Mesothelial cell of epicardium (in vitro differentiated cells): ENCODE measurements at regions not wholly inside any gene's neighbourhood (a gene's known extent, or its start where the extent isn't known, plus 50 kb on each side); places are given as distances from the start of the nearest gene placed in this dataset.

Experiments
- DNase-seq, 2 experiments: peaks; one replicate each; pipeline ENCODE4 v3.0.0; 2021; ENCODE audit warnings: low spot score in 2 of 2; ENCODE audit not compliant: unreplicated experiment in 2 of 2
- H3K27ac Mint-ChIP-seq: 2 replicates; pipeline ENCODE4 v1.8.0; 2021; ENCODE audit warnings: mixed read lengths
- H3K27me3 Mint-ChIP-seq: 2 replicates; pipeline ENCODE4 v1.8.0; 2021; ENCODE audit warnings: low read depth, mixed read lengths
- H3K36me3 Mint-ChIP-seq: 2 replicates; pipeline ENCODE4 v1.8.0; 2021; ENCODE audit warnings: mixed read lengths
- H3K4me1 Mint-ChIP-seq: 2 replicates; pipeline ENCODE4 v1.8.0; 2021; ENCODE audit warnings: mixed read lengths
- H3K4me3 Mint-ChIP-seq: 2 replicates; pipeline ENCODE4 v1.8.0; 2021; ENCODE audit warnings: mild to moderate bottlenecking, moderate library complexity, mixed read lengths
- H3K9me3 Mint-ChIP-seq: 2 replicates; pipeline ENCODE4 v1.8.0; 2021; ENCODE audit warnings: mixed read lengths
- TF ChIP-seq, protein P1 (sequence below): fragments of 200-600 bp; sonication (generic); IDR thresholded peaks from one replicate; pipeline ENCODE4 v1.5.0; 2021; ENCODE audit warnings: antibody characterized with exemption; ENCODE audit not compliant: unreplicated experiment

DNA sequence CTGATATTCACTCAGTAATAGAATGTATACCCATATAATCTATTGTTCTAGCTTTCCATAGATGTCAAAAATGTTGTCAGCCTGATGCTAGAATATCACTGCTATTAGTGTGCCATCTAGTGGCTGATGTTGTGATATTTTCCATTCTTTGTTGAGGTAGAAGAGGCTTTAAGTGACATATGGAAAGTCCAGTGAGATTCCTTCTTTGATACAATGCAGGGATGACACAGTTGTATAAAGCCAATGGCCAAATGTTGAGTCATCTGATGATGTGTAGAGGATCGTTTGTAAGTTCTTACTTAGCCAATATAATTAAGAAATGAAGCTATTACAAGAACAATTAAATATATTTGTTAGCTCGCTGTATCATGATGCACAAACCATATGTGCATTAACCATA is 58.1 kb upstream of the PCED1B start:
- no peak for DNase-seq
- Mint-ChIP-seq H3K36me3 (no peaks in the 10 kb centered on the region), H3K9me3 (peaks cover 4% of the 10 kb centered on the region), H3K4me1 (peaks cover 4% of the 10 kb centered on the region), H3K27ac (no peak overlapping the region), H3K4me3 (no peak overlapping the region), H3K27me3 (no peaks in the 10 kb centered on the region)
- TF ChIP-seq, protein P1, sequence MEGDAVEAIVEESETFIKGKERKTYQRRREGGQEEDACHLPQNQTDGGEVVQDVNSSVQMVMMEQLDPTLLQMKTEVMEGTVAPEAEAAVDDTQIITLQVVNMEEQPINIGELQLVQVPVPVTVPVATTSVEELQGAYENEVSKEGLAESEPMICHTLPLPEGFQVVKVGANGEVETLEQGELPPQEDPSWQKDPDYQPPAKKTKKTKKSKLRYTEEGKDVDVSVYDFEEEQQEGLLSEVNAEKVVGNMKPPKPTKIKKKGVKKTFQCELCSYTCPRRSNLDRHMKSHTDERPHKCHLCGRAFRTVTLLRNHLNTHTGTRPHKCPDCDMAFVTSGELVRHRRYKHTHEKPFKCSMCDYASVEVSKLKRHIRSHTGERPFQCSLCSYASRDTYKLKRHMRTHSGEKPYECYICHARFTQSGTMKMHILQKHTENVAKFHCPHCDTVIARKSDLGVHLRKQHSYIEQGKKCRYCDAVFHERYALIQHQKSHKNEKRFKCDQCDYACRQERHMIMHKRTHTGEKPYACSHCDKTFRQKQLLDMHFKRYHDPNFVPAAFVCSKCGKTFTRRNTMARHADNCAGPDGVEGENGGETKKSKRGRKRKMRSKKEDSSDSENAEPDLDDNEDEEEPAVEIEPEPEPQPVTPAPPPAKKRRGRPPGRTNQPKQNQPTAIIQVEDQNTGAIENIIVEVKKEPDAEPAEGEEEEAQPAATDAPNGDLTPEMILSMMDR = peak; percentile 72

DNA sequence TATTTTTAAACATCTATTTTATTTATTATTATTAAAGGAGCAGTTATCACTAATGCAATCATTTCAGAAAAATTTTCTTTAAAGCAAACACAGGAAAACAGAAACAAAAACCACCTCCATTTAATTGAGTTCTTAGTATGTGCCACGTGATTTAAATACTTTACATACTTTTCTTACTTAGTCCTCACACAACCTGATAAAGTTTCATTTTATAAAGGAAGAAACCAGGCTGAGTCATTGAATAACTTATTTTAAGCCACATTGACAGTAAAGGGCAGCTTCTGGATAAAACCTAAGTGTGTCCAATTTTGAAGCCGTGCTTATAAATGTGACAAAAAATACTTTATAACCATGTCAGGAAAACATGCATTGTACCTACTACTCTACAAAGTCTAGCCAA is 57.1 kb upstream of the PCED1B start:
- H3K9me3 Mint-ChIP-seq = no peaks in the 10 kb centered on the region
- TF ChIP-seq, protein P1 = no peak
- no peak for DNase-seq
- peaks cover 4% of the 10 kb centered on the region for H3K4me1 Mint-ChIP-seq
- H3K27me3 Mint-ChIP-seq = no peaks in the 10 kb centered on the region
- H3K27ac Mint-ChIP-seq = no peak overlapping the region
- H3K36me3 Mint-ChIP-seq = no peaks in the 10 kb centered on the region
- no peak overlapping the region for H3K4me3 Mint-ChIP-seq

DNA sequence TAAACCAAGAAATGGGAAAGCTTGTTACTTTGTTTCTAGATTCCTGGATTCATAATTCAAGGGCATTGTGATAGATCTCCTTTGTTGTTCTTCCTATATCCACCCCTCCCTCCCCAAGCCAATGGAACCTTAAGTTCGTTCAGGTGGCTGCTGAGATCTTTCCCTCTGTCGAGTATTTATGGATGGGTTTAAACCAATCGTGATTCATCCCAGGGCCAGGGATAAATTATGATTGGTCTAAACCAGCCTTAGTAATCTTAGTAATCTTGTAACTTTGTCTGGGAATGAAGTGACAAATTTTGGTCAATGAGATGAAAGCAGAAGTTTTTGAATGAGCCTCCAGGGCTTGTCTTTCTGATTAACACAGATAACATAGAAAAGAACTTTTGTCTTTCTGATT is 56.1 kb upstream of the PCED1B start:
- no peaks in the 10 kb centered on the region for H3K27me3 Mint-ChIP-seq
- H3K9me3 Mint-ChIP-seq = no peaks in the 10 kb centered on the region
- H3K4me3 Mint-ChIP-seq = no peak overlapping the region
- peaks cover 4% of the 10 kb centered on the region for H3K4me1 Mint-ChIP-seq
- no peaks in the 10 kb centered on the region for H3K36me3 Mint-ChIP-seq
- TF ChIP-seq, protein P1 = no peak
- DNase-seq = no peak
- no peak overlapping the region for H3K27ac Mint-ChIP-seq

DNA sequence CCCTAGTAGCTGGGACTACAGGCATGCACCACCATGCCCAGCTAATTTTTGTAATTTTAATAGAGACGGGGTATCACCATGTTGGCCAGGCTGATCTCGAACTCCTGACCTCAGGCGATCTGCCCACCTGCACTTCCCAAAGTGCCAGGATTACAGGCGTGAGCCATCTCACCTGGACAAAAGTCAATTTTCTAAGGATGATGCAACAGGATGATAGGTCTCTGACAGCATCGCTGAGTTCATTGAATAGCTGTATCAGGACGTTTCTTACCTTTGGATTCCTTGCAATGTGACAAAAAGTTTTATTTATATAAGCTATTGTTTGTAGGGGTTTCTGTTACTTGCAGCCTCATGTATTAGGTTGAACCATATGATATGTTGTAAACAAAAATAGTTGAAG is 55.5 kb upstream of the PCED1B start:
- no peak overlapping the region for H3K4me3 Mint-ChIP-seq
- no peaks in the 10 kb centered on the region for H3K36me3 Mint-ChIP-seq
- no peaks in the 10 kb centered on the region for H3K27me3 Mint-ChIP-seq
- DNase-seq = no peak
- H3K4me1 Mint-ChIP-seq = peaks cover 4% of the 10 kb centered on the region
- TF ChIP-seq, protein P1 = no peak
- H3K9me3 Mint-ChIP-seq = no peaks in the 10 kb centered on the region
- H3K27ac Mint-ChIP-seq = no peak overlapping the region

DNA sequence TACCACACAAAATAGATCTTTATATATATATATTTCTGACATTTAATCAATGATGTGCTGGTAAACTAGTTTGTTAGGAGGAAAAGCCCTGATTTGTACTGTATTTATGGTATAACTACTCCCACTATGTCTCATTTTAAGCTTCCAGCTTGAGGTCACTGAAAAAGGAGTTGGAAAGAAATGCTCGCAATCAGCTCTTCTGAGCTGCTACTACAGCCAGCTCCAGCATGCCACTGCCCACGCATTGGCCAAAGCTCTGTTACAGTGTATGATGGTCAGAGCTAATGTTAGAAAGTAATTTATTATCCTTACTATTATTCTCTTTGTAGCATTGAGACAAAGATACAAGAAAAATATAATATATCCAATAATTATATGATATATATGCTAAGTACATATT is 55.0 kb upstream of the PCED1B start:
- TF ChIP-seq, protein P1 = no peak
- no peaks in the 10 kb centered on the region for H3K36me3 Mint-ChIP-seq
- no peak overlapping the region for H3K4me3 Mint-ChIP-seq
- H3K27ac Mint-ChIP-seq = no peak overlapping the region
- no peak for DNase-seq
- no peaks in the 10 kb centered on the region for H3K27me3 Mint-ChIP-seq
- H3K4me1 Mint-ChIP-seq = peaks cover 4% of the 10 kb centered on the region
- H3K9me3 Mint-ChIP-seq = no peaks in the 10 kb centered on the region

DNA sequence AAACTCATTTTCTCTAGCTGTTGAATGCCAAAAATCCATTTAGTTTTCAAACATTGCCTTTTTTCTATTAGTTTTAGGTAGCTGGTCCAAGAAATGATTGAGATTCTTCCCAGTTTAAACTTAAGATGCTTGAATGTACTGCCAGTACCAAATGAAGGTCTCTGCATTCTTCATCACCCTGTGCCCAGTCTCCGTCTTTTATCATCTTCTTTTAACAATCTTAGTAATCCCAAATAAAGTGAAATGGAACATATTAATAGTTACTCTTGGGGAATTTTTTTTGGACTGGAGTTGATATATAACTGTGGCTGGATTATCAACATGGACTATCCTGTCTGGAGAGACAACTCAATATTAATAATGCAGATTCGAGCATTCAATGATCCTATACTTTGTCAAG is 54.1 kb upstream of the PCED1B start:
- no peak for DNase-seq
- TF ChIP-seq, protein P1 = no peak
- Mint-ChIP-seq H3K36me3 (no peaks in the 10 kb centered on the region), H3K9me3 (no peaks in the 10 kb centered on the region), H3K27me3 (no peaks in the 10 kb centered on the region), H3K27ac (no peak overlapping the region), H3K4me1 (peaks cover 4% of the 10 kb centered on the region), H3K4me3 (no peak overlapping the region)
